HL-60 (cell line): ENCODE measurements at regions not wholly inside any gene's neighbourhood (a gene's known extent, or its start where the extent isn't known, plus 50 kb on each side); places are given as distances from the start of the nearest gene placed in this dataset.

ENCODE experiments used
- CTCF ChIP-seq: IDR thresholded peaks from one replicate; pipeline ENCODE4 v1.5.1; 2011; ENCODE audit warnings: low read length, control low read depth, inconsistent platforms; ENCODE audit not compliant: insufficient read depth
- GABPA ChIP-seq: IDR thresholded peaks from 2 replicates; pipeline ENCODE4 v1.6.1; 2012; ENCODE audit warnings: low read depth
- POLR2AphosphoS5 ChIP-seq: IDR thresholded peaks from 2 replicates; pipeline ENCODE4 v1.6.1; 2012; ENCODE audit warnings: low read depth
- REST ChIP-seq: IDR thresholded peaks from 2 replicates; pipeline ENCODE4 v1.6.1; 2012; ENCODE audit warnings: low read depth; ENCODE audit not compliant: insufficient replicate concordance
- SPI1 ChIP-seq: IDR thresholded peaks from 2 replicates; pipeline ENCODE4 v1.6.1; 2012; ENCODE audit warnings: low read depth, mild to moderate bottlenecking, borderline replicate concordance

GRCh38 chr3:78178209-78178608, 1138.3 kb downstream of the ROBO2 start:
- no peak for TF ChIP-seq CTCF
- TF ChIP-seq POLR2AphosphoS5: no peak
- no peak for TF ChIP-seq SPI1
- no peak for TF ChIP-seq GABPA
- no peak for TF ChIP-seq REST
